Panc1 (cell line): ENCODE measurements at regions not wholly inside any gene's neighbourhood (a gene's known extent, or its start where the extent isn't known, plus 50 kb on each side); places are given as distances from the start of the nearest gene placed in this dataset.

Experiments used
- ATAC-seq: fragments of 200-7000 bp; cut with Tn5 transposase; 2 replicates; pipeline ENCODE4 v1.9.1; 2020; ENCODE audit warnings: mild to moderate bottlenecking, moderate library complexity
- BruUV-seq: library from RNA; stranded (reverse); fragments of 400-500 nt; replicated peaks from 2 replicates; lab custom pipeline; 2021; lab: Mats Ljungman, UMichigan
- CTCF ChIA-PET: fragments of 300-600 bp; sonication (Branson Sonifier 250); formaldehyde crosslinking; loops from one replicate; lab custom pipeline; 2022; ENCODE audit warnings: antibody characterized with exemption; lab: Charles Lee
- POLR2A ChIA-PET: fragments of 300-600 bp; sonication (Branson Sonifier 250); formaldehyde crosslinking; loops from one replicate; lab custom pipeline; 2022; ENCODE audit warnings: antibody characterized with exemption; lab: Charles Lee
- DNase-seq: peaks from one replicate; pipeline ENCODE4 v3.0.0-alpha.2; 2010; ENCODE audit warnings: low read depth, low spot score
- H3K27ac ChIP-seq: 2 replicates; pipeline ENCODE4 v1.5.1; 2011; ENCODE audit warnings: mild to moderate bottlenecking, low read length, inconsistent platforms
- H3K27me3 ChIP-seq: fragments of 200-500 bp; sonication (Bioruptor generic); 2 replicates; pipeline ENCODE4 v1.6.0; 2014; ENCODE audit warnings: low read length, inconsistent platforms; ENCODE audit not compliant: control insufficient read depth, insufficient read depth
- H3K36me3 ChIP-seq: fragments of 200-500 bp; sonication (Bioruptor generic); 2 replicates; pipeline ENCODE4 v1.5.1; 2014; ENCODE audit warnings: inconsistent platforms, mild to moderate bottlenecking, low read length, moderate library complexity; ENCODE audit not compliant: control insufficient read depth, insufficient read depth
- H3K4me1 ChIP-seq: 2 replicates; pipeline ENCODE4 v1.5.1; 2011; ENCODE audit warnings: inconsistent platforms, mild to moderate bottlenecking, low read length, moderate library complexity; ENCODE audit not compliant: control insufficient read depth, insufficient read depth
- H3K4me3 ChIP-seq, 2 experiments: 2 replicates each; pipeline ENCODE4 v1.5.1; 2011 to 2012; ENCODE audit warnings: low read depth in 2 of 2, low read length in 2 of 2, mild to moderate bottlenecking in 2 of 2, inconsistent platforms in 1 of 2, moderate library complexity in 1 of 2
- H3K9me3 ChIP-seq: fragments of 200-500 bp; sonication (Bioruptor generic); 2 replicates; pipeline ENCODE4 v1.5.1; 2014; ENCODE audit warnings: low read depth, mild to moderate bottlenecking, inconsistent platforms, low read length, moderate library complexity; ENCODE audit not compliant: control insufficient read depth, insufficient read depth
- CTCF ChIP-seq: fragments of 450-650 bp; IDR thresholded peaks from 2 replicates; pipeline ENCODE4 v1.5.1; 2017; ENCODE audit warnings: mild to moderate bottlenecking
- POLR2AphosphoS5 ChIP-seq: IDR thresholded peaks from 2 replicates; pipeline ENCODE4 v1.6.1; 2012; ENCODE audit warnings: mild to moderate bottlenecking, low read depth, low read length, moderate library complexity
- SIN3A ChIP-seq: IDR thresholded peaks from 2 replicates; pipeline ENCODE4 v1.6.1; 2012; ENCODE audit warnings: low read depth, mild to moderate bottlenecking, low read length, moderate library complexity, borderline replicate concordance; ENCODE audit not compliant: insufficient read depth
- TCF7L2 ChIP-seq: IDR thresholded peaks from 2 replicates; pipeline ENCODE4 v1.6.1; 2011; ENCODE audit warnings: mild to moderate bottlenecking, low read depth, low read length, inconsistent platforms
- in situ Hi-C: cut with HindIII; loops from 2 replicates; pipeline ENCODE4 v1.10.0; 2016; ENCODE audit warnings: low sequenced_read_pairs, low pct_unique_long_range_greater_than_20kb
- intact Hi-C: fragments of 100-400 bp; cut with micrococcal nuclease; formaldehyde crosslinking; loops from one replicate; pipeline ENCODE4 v1.10.0; 2022; ENCODE audit not compliant: unreplicated experiment
- TF ChIP-seq, protein P1 (sequence below), 2 experiments: IDR thresholded peaks; 2 replicates each; pipeline ENCODE4 v1.6.1; 2011 to 2012; ENCODE audit warnings: low read depth in 2 of 2, control low read depth in 1 of 2, low read length in 1 of 2, mild to moderate bottlenecking in 1 of 2, moderate library complexity in 1 of 2; ENCODE audit not compliant: insufficient read depth in 1 of 2

DNA sequence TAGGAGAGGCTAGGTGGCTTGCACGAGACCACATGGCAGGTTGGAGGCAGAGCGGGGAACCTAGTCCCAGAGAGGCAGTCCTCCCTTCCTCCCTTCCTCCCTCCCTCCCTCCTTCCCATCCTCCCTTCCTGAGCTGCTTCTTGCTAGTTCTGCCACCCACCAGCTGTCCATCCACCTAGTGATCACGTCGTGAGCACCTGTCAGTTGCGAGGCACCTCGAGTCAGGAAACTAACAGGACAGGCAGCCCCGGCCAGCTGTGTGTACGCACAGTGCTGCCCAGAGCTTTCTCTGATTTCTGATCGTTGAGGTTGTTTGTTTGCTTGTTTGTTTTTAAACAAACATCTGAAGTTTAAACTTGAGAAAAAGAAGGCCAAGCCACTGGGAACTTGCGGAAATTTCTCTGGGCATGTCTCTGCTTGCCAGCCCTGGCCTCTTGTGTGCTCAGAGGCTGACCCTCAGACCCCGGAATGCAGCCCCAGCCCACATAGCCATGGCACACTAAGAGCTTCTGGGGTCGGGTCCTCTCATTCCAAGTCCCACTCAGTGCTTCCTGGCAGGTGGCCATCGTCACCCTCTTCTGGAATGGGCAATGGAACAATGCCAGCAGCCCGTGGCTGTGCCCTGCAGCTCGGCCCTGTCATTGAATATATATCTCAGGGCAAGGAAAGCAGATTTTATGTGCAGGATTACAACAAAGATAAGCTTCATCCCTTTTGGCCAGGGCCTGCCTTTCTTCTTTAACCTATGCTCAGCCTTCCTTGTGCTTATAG is 174.0 kb downstream of the KATNIP start:
- in situ Hi-C loops (no loop called here), intact Hi-C loops (no loop called here)
- H3K4me1 ChIP-seq = peaks cover 7% of the 10 kb centered on the region; the same call in 1 of the 2 replicates
- H3K4me3 ChIP-seq = no peak overlapping the region
- H3K27ac ChIP-seq = no peak overlapping the region
- CTCF ChIA-PET = interaction anchor here (0.6 to 1.3 kb wide), 3 partner anchors 56 to 262 kb away, joined by 5 to 19 read pairs (median 6); no protein-coding TSS in a partner anchor
- ATAC-seq (no peak), DNase-seq (no peak)
- TF ChIP-seq TCF7L2 (0 out of 2 replicates have a peak, but pooled peaks have one; percentile 24), POLR2AphosphoS5 (no peak)
- no TSS peak for BruUV-seq
- POLR2A ChIA-PET = no interaction called here
- no peaks in the 10 kb centered on the region for H3K27me3 ChIP-seq
- no peaks in the 10 kb centered on the region for H3K9me3 ChIP-seq
- no peaks in the 10 kb centered on the region for H3K36me3 ChIP-seq

GRCh38 chr16:27724482-27725235 is 174.7 kb downstream of the KATNIP start:
- no peaks in the 10 kb centered on the region for H3K36me3 ChIP-seq

More at GRCh38 chr16:27724482-27725235, 174.7 kb downstream of the KATNIP start:
- ChIA-PET CTCF (no interaction called here), POLR2A (interaction anchor here (0.6 kb wide), 1 partner anchor 28 kb away, joined by 3 read pairs; no protein-coding TSS in a partner anchor)
- DNase-seq = no peak
- Histone ChIP-seq H3K27ac (no peak overlapping the region), H3K4me1 (peaks cover 7% of the 10 kb centered on the region; the same call in 1 of the 2 replicates), H3K4me3 (no peak overlapping the region), H3K9me3 (no peaks in the 10 kb centered on the region), H3K27me3 (no peaks in the 10 kb centered on the region)
- intact Hi-C loops = no loop called here
- in situ Hi-C loops = no loop called here
- no peak for TF ChIP-seq TCF7L2
- TF ChIP-seq, protein P1, sequence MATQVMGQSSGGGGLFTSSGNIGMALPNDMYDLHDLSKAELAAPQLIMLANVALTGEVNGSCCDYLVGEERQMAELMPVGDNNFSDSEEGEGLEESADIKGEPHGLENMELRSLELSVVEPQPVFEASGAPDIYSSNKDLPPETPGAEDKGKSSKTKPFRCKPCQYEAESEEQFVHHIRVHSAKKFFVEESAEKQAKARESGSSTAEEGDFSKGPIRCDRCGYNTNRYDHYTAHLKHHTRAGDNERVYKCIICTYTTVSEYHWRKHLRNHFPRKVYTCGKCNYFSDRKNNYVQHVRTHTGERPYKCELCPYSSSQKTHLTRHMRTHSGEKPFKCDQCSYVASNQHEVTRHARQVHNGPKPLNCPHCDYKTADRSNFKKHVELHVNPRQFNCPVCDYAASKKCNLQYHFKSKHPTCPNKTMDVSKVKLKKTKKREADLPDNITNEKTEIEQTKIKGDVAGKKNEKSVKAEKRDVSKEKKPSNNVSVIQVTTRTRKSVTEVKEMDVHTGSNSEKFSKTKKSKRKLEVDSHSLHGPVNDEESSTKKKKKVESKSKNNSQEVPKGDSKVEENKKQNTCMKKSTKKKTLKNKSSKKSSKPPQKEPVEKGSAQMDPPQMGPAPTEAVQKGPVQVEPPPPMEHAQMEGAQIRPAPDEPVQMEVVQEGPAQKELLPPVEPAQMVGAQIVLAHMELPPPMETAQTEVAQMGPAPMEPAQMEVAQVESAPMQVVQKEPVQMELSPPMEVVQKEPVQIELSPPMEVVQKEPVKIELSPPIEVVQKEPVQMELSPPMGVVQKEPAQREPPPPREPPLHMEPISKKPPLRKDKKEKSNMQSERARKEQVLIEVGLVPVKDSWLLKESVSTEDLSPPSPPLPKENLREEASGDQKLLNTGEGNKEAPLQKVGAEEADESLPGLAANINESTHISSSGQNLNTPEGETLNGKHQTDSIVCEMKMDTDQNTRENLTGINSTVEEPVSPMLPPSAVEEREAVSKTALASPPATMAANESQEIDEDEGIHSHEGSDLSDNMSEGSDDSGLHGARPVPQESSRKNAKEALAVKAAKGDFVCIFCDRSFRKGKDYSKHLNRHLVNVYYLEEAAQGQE (IDR thresholded peaks at IDR 0.05; ENCODE audit: insufficient read depth in 1 of 2, low read depth in 2 of 2, low read length in 1 of 2) = no peak
- TF ChIP-seq SIN3A = no peak
- TF ChIP-seq CTCF = no peak
- TF ChIP-seq POLR2AphosphoS5 = no peak
- no peak for ATAC-seq
- no TSS peak for BruUV-seq
